HG02623 (cell line): ENCODE measurements at regions not wholly inside any gene's neighbourhood (a gene's known extent, or its start where the extent isn't known, plus 50 kb on each side); places are given as distances from the start of the nearest gene placed in this dataset.

Experiments
- ATAC-seq: cut with Tn5 transposase; IDR thresholded peaks from one replicate; pipeline ENCODE4 v1.9.1; 2021; ENCODE audit warnings: moderate library complexity; ENCODE audit not compliant: unreplicated experiment

- no peak for ATAC-seq
These were observed 155.4 kb upstream of the FAM9B start for GRCh38 chrX:9189286-9189685.

GRCh38 chrX:9191392-9191791 is 157.5 kb upstream of the FAM9B start:
- no peak for ATAC-seq

- no peak for ATAC-seq
These were observed 161.4 kb upstream of the FAM9B start for GRCh38 chrX:9195199-9195880.

GRCh38 chrX:9196961-9197640 is 163.2 kb upstream of the FAM9B start:
- ATAC-seq, result no peak

- no peak for ATAC-seq
These were observed 170.6 kb upstream of the FAM9B start for GRCh38 chrX:9204560-9204959.

GRCh38 chrX:9205599-9206223 is 171.8 kb upstream of the FAM9B start:
- no peak for ATAC-seq

- no peak for ATAC-seq
These were observed 173.2 kb upstream of the FAM9B start for GRCh38 chrX:9207142-9207541.

- ATAC-seq, result no peak
These were observed 177.3 kb upstream of the FAM9B start for GRCh38 chrX:9211269-9211668.

GRCh38 chrX:9221781-9222180 is 187.9 kb upstream of the FAM9B start:
- no peak for ATAC-seq

- no peak for ATAC-seq
These were observed 188.4 kb upstream of the FAM9B start for GRCh38 chrX:9222299-9222698.

GRCh38 chrX:9227276-9227675 is 193.3 kb upstream of the FAM9B start:
- no peak for ATAC-seq

GRCh38 chrX:9231491-9231890 is 197.6 kb upstream of the FAM9B start:
- no peak for ATAC-seq

GRCh38 chrX:9233141-9233540 is 199.2 kb upstream of the FAM9B start:
- no peak for ATAC-seq

GRCh38 chrX:9234315-9234714 is 200.4 kb upstream of the FAM9B start:
- no peak for ATAC-seq

- no peak for ATAC-seq
These were observed 201.8 kb upstream of the FAM9B start for GRCh38 chrX:9235722-9236121.

- ATAC-seq, result no peak
These were observed 207.0 kb upstream of the FAM9B start for GRCh38 chrX:9240956-9241355.

GRCh38 chrX:9241427-9241826 is 207.5 kb upstream of the FAM9B start:
- no peak for ATAC-seq

GRCh38 chrX:9249051-9249846 is 215.3 kb upstream of the FAM9B start:
- ATAC-seq, result no peak

- no peak for ATAC-seq
These were observed 212.7 kb upstream of the TBL1X start for GRCh38 chrX:9252182-9252581.

- ATAC-seq, result no peak
These were observed 211.6 kb upstream of the TBL1X start for GRCh38 chrX:9253211-9253610.

GRCh38 chrX:9257718-9258420 is 207.0 kb upstream of the TBL1X start:
- no peak for ATAC-seq
